IMR-90 (cell line): ENCODE measurements at regions not wholly inside any gene's neighbourhood (a gene's known extent, or its start where the extent isn't known, plus 50 kb on each side); places are given as distances from the start of the nearest gene placed in this dataset.

Experiments used
- ATAC-seq: fragments of 200-7000 bp; cut with Tn5 transposase; 2 replicates; pipeline ENCODE4 v1.9.1; 2020; ENCODE audit warnings: low read depth, mild to moderate bottlenecking, moderate library complexity
- BruUV-seq: library from RNA; stranded (reverse); fragments of 400-500 nt; replicated peaks from 2 replicates; lab custom pipeline; 2021; lab: Mats Ljungman, UMichigan
- CTCF ChIA-PET: fragments of 300-600 bp; formaldehyde crosslinking; extraction: SDS; loops from one replicate; lab custom pipeline; 2021; ENCODE audit warnings: antibody characterized with exemption; lab: Yijun Ruan, JAX
- POLR2A ChIA-PET: fragments of 300-600 bp; sonication (Branson Sonifier 250); formaldehyde crosslinking; loops from one replicate; lab custom pipeline; 2022; ENCODE audit warnings: antibody characterized with exemption; ENCODE audit not compliant: unreplicated experiment; lab: Charles Lee
- DNase-seq: peaks from one replicate; pipeline ENCODE4 v3.0.0; 2013
- H2AFZ ChIP-seq: replicated peaks from 2 replicates; pipeline ENCODE3; 2013; ENCODE audit warnings: low read length, mild to moderate bottlenecking; ENCODE audit not compliant: poor library complexity
- H2AK5ac ChIP-seq: 2 replicates; pipeline ENCODE4 v1.6.1; 2013; ENCODE audit warnings: low read depth, low read length, inconsistent platforms
- H2AK9ac ChIP-seq: replicated peaks from 2 replicates; pipeline ENCODE3; 2013; ENCODE audit warnings: mild to moderate bottlenecking, low read depth, low read length, moderate library complexity; ENCODE audit not compliant: poor library complexity
- H2BK120ac ChIP-seq: 2 replicates; pipeline ENCODE4 v1.6.1; 2013; ENCODE audit warnings: low read depth, low read length, inconsistent platforms
- H2BK15ac ChIP-seq: 3 replicates; pipeline ENCODE4 v1.6.1; 2013; ENCODE audit warnings: low read depth, low read length, inconsistent platforms
- H2BK20ac ChIP-seq: 2 replicates; pipeline ENCODE4 v1.6.1; 2013; ENCODE audit warnings: low read depth, mild to moderate bottlenecking, inconsistent platforms, low read length, moderate library complexity
- H2BK5ac ChIP-seq: 2 replicates; pipeline ENCODE4 v1.6.1; 2013; ENCODE audit warnings: mild to moderate bottlenecking, low read depth, low read length, inconsistent platforms; ENCODE audit not compliant: poor library complexity, severe bottlenecking
- H3K14ac ChIP-seq: replicated peaks from 2 replicates; pipeline ENCODE4 v1.6.1; 2013; ENCODE audit warnings: low read depth, low read length, inconsistent platforms
- H3K18ac ChIP-seq: 2 replicates; pipeline ENCODE4 v1.6.1; 2013; ENCODE audit warnings: low read depth, low read length, control low read depth
- H3K23ac ChIP-seq: 2 replicates; pipeline ENCODE4 v1.6.1; 2013; ENCODE audit warnings: low read depth, low read length, inconsistent platforms
- H3K27ac ChIP-seq: 2 replicates; pipeline ENCODE4 v1.5.1; 2013; ENCODE audit warnings: mild to moderate bottlenecking, control low read depth, low read length; ENCODE audit not compliant: insufficient read depth
- H3K27me3 ChIP-seq: 2 replicates; pipeline ENCODE4 v1.6.1; 2013; ENCODE audit warnings: low read length; ENCODE audit not compliant: control insufficient read depth, insufficient read depth
- H3K36me3 ChIP-seq: 2 replicates; pipeline ENCODE4 v1.6.1; 2013; ENCODE audit warnings: low read length, mixed read lengths; ENCODE audit not compliant: control insufficient read depth, insufficient read depth
- H3K4ac ChIP-seq: 2 replicates; pipeline ENCODE4 v1.6.1; 2013; ENCODE audit warnings: low read depth, low read length, inconsistent platforms
- H3K4me1 ChIP-seq: 2 replicates; pipeline ENCODE4 v1.6.1; 2013; ENCODE audit warnings: low read length, mixed read lengths; ENCODE audit not compliant: control insufficient read depth, insufficient read depth
- H3K4me2 ChIP-seq: 2 replicates; pipeline ENCODE4 v1.6.1; 2013; ENCODE audit warnings: low read depth, mild to moderate bottlenecking, control low read depth, low read length, moderate library complexity
- H3K4me3 ChIP-seq: 2 replicates; pipeline ENCODE4 v1.5.1; 2013; ENCODE audit warnings: low read depth, mild to moderate bottlenecking, control low read depth, low read length, moderate library complexity; ENCODE audit not compliant: insufficient read depth
- H3K56ac ChIP-seq: 2 replicates; pipeline ENCODE4 v1.6.1; 2013; ENCODE audit warnings: low read length, inconsistent platforms; ENCODE audit not compliant: insufficient read depth; ENCODE audit errors: extremely low read depth
- H3K79me1 ChIP-seq, 2 experiments: 2 replicates each; pipeline ENCODE4 v1.6.1; 2013; ENCODE audit warnings: low read length in 2 of 2, inconsistent platforms in 1 of 2, low read depth in 1 of 2
- H3K9ac ChIP-seq: 2 replicates; pipeline ENCODE4 v1.6.1; 2013; ENCODE audit warnings: low read depth, low read length, control low read depth
- H3K9me1 ChIP-seq: 2 replicates; pipeline ENCODE4 v1.6.1; 2013; ENCODE audit warnings: low read length, inconsistent platforms; ENCODE audit not compliant: insufficient read depth
- H3K9me3 ChIP-seq: 2 replicates; pipeline ENCODE4 v1.6.1; 2013; ENCODE audit warnings: low read length; ENCODE audit not compliant: control insufficient read depth, insufficient read depth
- H4K20me1 ChIP-seq: 2 replicates; pipeline ENCODE4 v1.6.1; 2013; ENCODE audit warnings: low read length, inconsistent platforms; ENCODE audit not compliant: insufficient read depth
- H4K5ac ChIP-seq: 2 replicates; pipeline ENCODE4 v1.6.1; 2013; ENCODE audit warnings: mild to moderate bottlenecking, low read depth, low read length, control low read depth
- H4K8ac ChIP-seq, 2 experiments: 2 replicates each; pipeline ENCODE4 v1.6.1; 2013; ENCODE audit warnings: low read depth in 2 of 2, low read length in 2 of 2, control low read depth in 1 of 2, inconsistent platforms in 1 of 2
- H4K91ac ChIP-seq: 2 replicates; pipeline ENCODE4 v1.6.1; 2013; ENCODE audit warnings: low read depth, low read length, inconsistent platforms; ENCODE audit not compliant: insufficient read depth
- BHLHE40 ChIP-seq: fragments of 150-350 bp; IDR thresholded peaks from 2 replicates; pipeline ENCODE4 v1.6.1; 2016; ENCODE audit warnings: mild to moderate bottlenecking, low read depth, low read length
- MAZ ChIP-seq: IDR thresholded peaks from 2 replicates; pipeline ENCODE4 v1.6.1; 2012; ENCODE audit warnings: low read depth, mild to moderate bottlenecking, low read length, improper control_type of control experiment, moderate library complexity, borderline replicate concordance
- NFE2L2 ChIP-seq: fragments of 150-350 bp; IDR thresholded peaks from 2 replicates; pipeline ENCODE4 v1.6.1; 2016; ENCODE audit warnings: low read depth, mild to moderate bottlenecking, low read length
- POLR2A ChIP-seq: IDR thresholded peaks from 2 replicates; pipeline ENCODE4 v1.6.1; 2012; ENCODE audit warnings: mild to moderate bottlenecking, low read depth, low read length
- RFX5 ChIP-seq: IDR thresholded peaks from 2 replicates; pipeline ENCODE4 v1.8.0; 2012; ENCODE audit warnings: low read depth, mild to moderate bottlenecking, low read length, moderate library complexity
- WGBS, 2 experiments: methylation state at CpG; one replicate each; pipeline versions ENCODE4 v1.1.5 to v1.1.7; 2013; ENCODE audit warnings: missing lambda C conversion rate in 2 of 2; ENCODE audit not compliant: insufficient read length in 1 of 2; ENCODE audit errors: extremely low coverage in 2 of 2; 5-methylcytosine and 5-hydroxymethylcytosine counted together
- dilution Hi-C: fragments of 300-500 bp; cut with HindIII; formaldehyde crosslinking; loops from one replicate; pipeline ENCODE4 v1.14.3; 2018; ENCODE audit warnings: low sequenced_read_pairs; ENCODE audit not compliant: unreplicated experiment
- in situ Hi-C: fragments of 300-500 bp; cut with MboI; formaldehyde crosslinking; loops from 3 replicates; pipeline ENCODE4 v1.14.3; 2019; ENCODE audit warnings: low sequenced_read_pairs, inconsistent platforms, mixed read lengths
- intact Hi-C: fragments of 100-400 bp; cut with micrococcal nuclease; formaldehyde crosslinking; loops from 2 replicates; pipeline ENCODE4 v1.10.0; 2022
- TF ChIP-seq, protein P1 (sequence below): conservative IDR thresholded peaks from 2 replicates; pipeline ENCODE4 v1.5.1; 2012; ENCODE audit warnings: mild to moderate bottlenecking, low read depth, low read length, improper control_type of control experiment
- TF ChIP-seq, protein P2 (sequence below): fragments of 150-350 bp; IDR thresholded peaks from 2 replicates; pipeline ENCODE4 v1.6.1; 2017; ENCODE audit warnings: mild to moderate bottlenecking, antibody characterized with exemption, low read length, low read depth

- Histone ChIP-seq H2BK120ac (no peak overlapping the region), H3K18ac (no peak overlapping the region), H2BK20ac (no peak overlapping the region), H3K4me3 (no peak overlapping the region), H3K4ac (no peak overlapping the region), H2BK15ac (no peak overlapping the region), H3K9me1 (no peaks in the 10 kb centered on the region; the same call in 1 of the 2 replicates), H4K20me1 (no peaks in the 10 kb centered on the region), H3K4me2 (no peak overlapping the region), H3K9me3 (no peaks in the 10 kb centered on the region), H2AFZ (no peak overlapping the region), H3K14ac (no peak overlapping the region), H3K4me1 (no peaks in the 10 kb centered on the region), H3K56ac (no peak overlapping the region), H3K9ac (no peak overlapping the region), H3K27me3 (peaks cover 10% of the 10 kb centered on the region), H3K27ac (no peak overlapping the region), H3K79me1 (no peaks in the 10 kb centered on the region), H3K36me3 (no peaks in the 10 kb centered on the region), H2AK5ac (no peak overlapping the region), H4K5ac (no peak overlapping the region), H3K23ac (no peak overlapping the region), H4K91ac (no peak overlapping the region), H2BK5ac (no peak overlapping the region), H2AK9ac (no peak overlapping the region), H4K8ac (no peak overlapping the region)
- 50% methylated on average over 1 of the region's 1 CpG; no CpG with 5 or more reads in 1 of the 2 experiments for WGBS, 2 experiments
- ChIA-PET CTCF (interaction anchor here (0.6 to 0.7 kb wide), 3 partner anchors 10 to 355 kb away, joined by 3 to 5 read pairs (median 3); no protein-coding TSS in a partner anchor), POLR2A (no interaction called here)
- BruUV-seq: no TSS peak
- dilution Hi-C loops: no loop called here
- DNase-seq (no peak), ATAC-seq (no peak)
- TF ChIP-seq NFE2L2 (no peak), BHLHE40 (no peak), MAZ (no peak), RFX5 (no peak), POLR2A (no peak)
- TF ChIP-seq, protein P1, sequence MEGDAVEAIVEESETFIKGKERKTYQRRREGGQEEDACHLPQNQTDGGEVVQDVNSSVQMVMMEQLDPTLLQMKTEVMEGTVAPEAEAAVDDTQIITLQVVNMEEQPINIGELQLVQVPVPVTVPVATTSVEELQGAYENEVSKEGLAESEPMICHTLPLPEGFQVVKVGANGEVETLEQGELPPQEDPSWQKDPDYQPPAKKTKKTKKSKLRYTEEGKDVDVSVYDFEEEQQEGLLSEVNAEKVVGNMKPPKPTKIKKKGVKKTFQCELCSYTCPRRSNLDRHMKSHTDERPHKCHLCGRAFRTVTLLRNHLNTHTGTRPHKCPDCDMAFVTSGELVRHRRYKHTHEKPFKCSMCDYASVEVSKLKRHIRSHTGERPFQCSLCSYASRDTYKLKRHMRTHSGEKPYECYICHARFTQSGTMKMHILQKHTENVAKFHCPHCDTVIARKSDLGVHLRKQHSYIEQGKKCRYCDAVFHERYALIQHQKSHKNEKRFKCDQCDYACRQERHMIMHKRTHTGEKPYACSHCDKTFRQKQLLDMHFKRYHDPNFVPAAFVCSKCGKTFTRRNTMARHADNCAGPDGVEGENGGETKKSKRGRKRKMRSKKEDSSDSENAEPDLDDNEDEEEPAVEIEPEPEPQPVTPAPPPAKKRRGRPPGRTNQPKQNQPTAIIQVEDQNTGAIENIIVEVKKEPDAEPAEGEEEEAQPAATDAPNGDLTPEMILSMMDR: no peak
- TF ChIP-seq, protein P2, sequence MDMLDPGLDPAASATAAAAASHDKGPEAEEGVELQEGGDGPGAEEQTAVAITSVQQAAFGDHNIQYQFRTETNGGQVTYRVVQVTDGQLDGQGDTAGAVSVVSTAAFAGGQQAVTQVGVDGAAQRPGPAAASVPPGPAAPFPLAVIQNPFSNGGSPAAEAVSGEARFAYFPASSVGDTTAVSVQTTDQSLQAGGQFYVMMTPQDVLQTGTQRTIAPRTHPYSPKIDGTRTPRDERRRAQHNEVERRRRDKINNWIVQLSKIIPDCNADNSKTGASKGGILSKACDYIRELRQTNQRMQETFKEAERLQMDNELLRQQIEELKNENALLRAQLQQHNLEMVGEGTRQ: no peak
- intact Hi-C loops: no loop called here
- in situ Hi-C loops: no loop called here
Measured at GRCh38 chr1:38778521-38778920, 81.1 kb downstream of the RRAGC start.
